HG02642 (cell line): ENCODE measurements at regions not wholly inside any gene's neighbourhood (a gene's known extent, or its start where the extent isn't known, plus 50 kb on each side); places are given as distances from the start of the nearest gene placed in this dataset.

Source experiments
- ATAC-seq: cut with Tn5 transposase; IDR thresholded peaks from one replicate; pipeline ENCODE4 v1.9.1; 2021; ENCODE audit warnings: mild to moderate bottlenecking; ENCODE audit not compliant: unreplicated experiment, poor library complexity

DNA sequence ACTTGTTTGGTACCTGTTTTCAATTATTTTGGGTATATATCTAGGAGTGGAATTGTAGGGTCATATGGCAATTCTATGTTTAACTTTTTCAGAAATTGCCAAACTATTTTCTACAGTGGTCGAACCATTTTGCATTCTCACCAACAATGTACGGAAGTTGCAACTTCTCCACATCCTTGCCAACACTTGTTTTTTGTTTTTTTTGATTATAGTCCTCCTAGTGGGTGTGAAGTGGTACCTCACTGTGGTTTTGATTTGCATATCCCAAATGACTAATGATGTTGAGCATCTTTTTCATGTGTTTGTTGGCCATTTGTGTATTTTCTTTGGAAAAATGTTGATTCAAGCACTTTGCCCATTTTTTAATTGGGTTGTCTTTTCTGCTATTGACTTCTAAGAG lies 122.1 kb downstream of the RPS24 start:
- no peak for ATAC-seq

- ATAC-seq, result no peak
Measured at GRCh38 chr10:78160591-78160990, 126.9 kb downstream of the RPS24 start.

- no peak for ATAC-seq
Measured at GRCh38 chr10:78162853-78163252, 129.2 kb downstream of the RPS24 start.

DNA sequence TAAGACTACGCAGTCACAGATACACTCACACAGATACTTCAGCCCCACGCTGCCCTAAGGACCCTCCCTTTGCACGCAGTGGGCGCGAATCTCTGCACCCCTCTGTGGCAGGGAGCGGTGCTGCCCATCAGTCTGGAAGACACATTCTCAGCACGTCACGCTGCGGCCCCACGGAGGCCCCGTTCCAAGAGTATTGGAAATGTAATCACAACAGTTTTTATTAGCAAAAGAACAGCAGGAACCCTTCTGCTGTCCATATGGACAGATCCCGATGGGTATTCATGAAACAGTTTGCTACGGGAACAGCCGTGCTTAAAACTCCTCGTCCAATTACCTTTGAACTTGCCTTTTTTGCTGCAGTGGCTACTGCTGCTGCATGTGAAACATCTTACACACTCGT lies 131.0 kb downstream of the RPS24 start:
- ATAC-seq, result no peak

GRCh38 chr10:78165172-78165571 lies 131.5 kb downstream of the RPS24 start:
- no peak for ATAC-seq

GRCh38 chr10:78165617-78166016 lies 132.0 kb downstream of the RPS24 start:
- no peak for ATAC-seq

DNA sequence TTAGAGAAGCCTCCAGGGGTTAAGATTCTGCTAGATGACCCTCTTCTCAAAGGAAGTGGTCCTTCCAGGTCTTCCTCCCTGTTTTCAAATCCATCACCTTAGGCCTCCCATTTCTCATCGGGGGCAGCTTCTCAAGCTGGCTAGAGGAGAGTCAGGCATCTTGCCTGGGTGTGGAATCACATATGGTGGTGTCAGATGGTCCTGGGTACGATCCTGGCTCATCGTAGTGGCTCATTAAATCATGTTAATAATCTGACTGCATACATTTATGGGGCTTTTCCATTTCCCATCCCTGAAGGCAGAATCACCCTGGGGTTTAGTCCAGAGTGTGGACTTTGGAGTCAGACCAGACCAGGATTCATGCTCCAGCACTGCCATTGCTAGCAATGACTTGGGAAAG lies 132.6 kb downstream of the RPS24 start:
- ATAC-seq, result no peak

DNA sequence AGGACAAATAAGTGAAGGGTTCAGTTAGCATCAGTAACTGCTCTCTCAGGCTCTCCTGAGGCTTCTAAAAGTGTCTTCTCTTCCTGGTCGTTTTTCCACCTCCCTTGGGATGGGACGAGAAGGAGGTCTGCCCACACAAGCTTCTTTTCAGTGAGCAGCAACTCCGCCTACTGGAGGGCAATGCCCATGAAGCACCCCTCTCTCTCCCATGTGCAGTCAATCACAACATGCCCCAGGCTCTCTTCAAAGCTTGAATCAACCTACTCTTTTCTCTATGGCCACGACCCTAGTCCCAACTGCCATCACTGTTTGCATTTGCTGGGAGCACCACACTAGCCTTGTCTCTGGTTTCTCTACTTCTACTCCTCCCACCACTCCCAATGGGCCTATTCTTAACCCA lies 135.6 kb downstream of the RPS24 start:
- ATAC-seq, result no peak

- ATAC-seq, result no peak
Measured at GRCh38 chr10:78170026-78170475, 136.4 kb downstream of the RPS24 start.

GRCh38 chr10:78171633-78172400 lies 138.2 kb downstream of the RPS24 start:
- ATAC-seq, result no peak

DNA sequence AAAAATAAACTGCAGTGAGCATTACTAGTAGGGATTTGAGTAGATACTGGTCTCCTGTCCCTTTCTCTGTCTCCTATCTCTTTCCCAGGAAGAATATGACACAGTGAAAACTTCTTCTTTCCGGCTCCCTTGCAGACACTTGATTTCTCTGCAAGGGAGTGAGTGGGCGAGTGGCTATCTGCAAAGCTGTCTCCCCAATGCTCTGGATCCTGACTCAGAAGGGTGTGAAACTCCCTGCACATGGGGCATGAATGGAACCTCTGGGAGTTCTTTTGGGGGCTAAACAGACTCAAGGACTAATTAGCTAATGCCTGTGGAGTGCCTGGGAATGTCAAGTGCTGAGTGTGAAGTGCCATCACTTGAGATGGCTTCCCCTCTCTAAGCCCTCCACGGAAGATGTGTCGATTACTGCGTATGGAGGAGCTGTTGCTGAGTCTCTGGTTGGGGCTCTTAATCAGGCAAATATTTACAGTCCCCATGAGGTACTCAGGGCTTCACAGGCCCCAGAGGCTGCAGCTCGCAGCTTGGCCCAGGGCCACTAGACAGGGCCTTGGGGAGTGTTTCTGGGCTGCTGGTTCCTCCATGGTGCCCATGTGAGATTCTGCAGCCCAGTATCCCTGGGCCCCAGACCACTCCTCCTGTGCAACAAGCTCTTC lies 139.8 kb downstream of the RPS24 start:
- no peak for ATAC-seq

GRCh38 chr10:78175444-78176015 lies 141.9 kb downstream of the RPS24 start:
- ATAC-seq, result no peak

DNA sequence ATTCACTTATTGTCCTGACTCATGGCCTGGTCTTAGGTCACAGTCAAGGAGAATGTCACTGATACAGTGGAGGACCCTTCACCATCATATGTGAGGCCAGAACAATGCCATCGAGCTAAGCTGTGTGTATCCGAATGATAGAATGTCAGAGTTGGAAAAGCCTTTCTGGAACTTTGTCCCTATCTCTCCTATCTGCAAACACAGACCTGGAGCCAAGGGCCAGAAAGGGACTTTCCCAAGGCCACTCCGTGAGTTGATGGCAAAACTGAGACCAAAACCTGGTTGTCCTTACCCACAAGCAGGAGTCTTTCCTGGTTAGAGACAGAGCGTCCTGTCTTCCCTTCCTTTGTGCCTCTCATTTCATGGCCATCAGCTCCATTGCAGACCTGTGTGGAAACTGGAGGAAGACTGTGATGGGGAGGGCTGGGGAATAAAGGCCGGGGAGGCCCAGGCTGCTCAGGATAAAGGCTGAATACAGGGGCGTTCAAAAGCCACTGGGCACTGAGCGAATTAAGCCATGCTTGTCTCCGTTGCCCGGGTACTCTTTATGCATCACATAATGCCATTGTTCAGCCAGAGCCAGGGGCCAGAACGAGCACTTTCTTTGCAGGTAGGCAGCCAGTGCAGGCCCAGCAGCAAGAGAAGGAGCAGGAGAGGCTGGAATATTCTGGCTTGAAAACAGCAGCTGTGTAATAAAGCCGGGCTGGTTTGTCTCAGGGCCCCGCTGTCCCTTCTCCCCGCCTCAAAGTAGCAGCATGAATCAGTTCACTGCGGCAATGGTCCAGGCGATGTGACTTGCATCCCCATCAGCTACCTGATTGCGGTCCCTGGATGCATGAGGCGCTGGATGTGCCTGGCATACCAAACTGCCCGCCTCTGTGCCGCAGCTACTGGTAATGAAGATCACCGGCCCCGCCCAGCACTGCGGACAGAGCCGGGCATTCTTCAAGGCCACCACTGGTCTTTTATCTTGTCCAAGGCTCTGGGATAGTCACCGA lies 143.0 kb downstream of the RPS24 start:
- ATAC-seq, result no peak

GRCh38 chr10:78177491-78178185 lies 144.0 kb downstream of the RPS24 start:
- no peak for ATAC-seq

- no peak for ATAC-seq
Measured at GRCh38 chr10:78178397-78178796, 144.7 kb downstream of the RPS24 start.

GRCh38 chr10:78178940-78179339 lies 145.3 kb downstream of the RPS24 start:
- ATAC-seq, result no peak

GRCh38 chr10:78179886-78180705 lies 146.4 kb downstream of the RPS24 start:
- ATAC-seq, result no peak

- no peak for ATAC-seq
Measured at GRCh38 chr10:78181381-78182055, 147.9 kb downstream of the RPS24 start.
